B cell (primary cell): ENCODE measurements at regions not wholly inside any gene's neighbourhood (a gene's known extent, or its start where the extent isn't known, plus 50 kb on each side); places are given as distances from the start of the nearest gene placed in this dataset.

Source experiments
- ATAC-seq: fragments of 200-7000 bp; cut with Tn5 transposase; one replicate; pipeline ENCODE4 v1.10.0; 2021; ENCODE audit warnings: low read depth, mild to moderate bottlenecking, moderate number of reproducible peaks, moderate library complexity
- CTCF ChIA-PET: fragments of 350-600 bp; sonication (Branson Sonifier 250); formaldehyde crosslinking; loops from one replicate; lab custom pipeline; 2021; ENCODE audit warnings: antibody characterized with exemption, inconsistent platforms; lab: Charles Lee
- POLR2A ChIA-PET: fragments of 350-600 bp; sonication (Branson Sonifier 250); formaldehyde crosslinking; loops from one replicate; lab custom pipeline; 2021; ENCODE audit warnings: antibody characterized with exemption; lab: Charles Lee
- DNase-seq: peaks from one replicate; pipeline ENCODE4 v3.0.0; 2013
- H2AFZ ChIP-seq: 2 replicates; pipeline ENCODE4 v1.6.1; 2012; ENCODE audit warnings: mild to moderate bottlenecking, low read depth, low read length; ENCODE audit not compliant: insufficient read depth, poor library complexity, severe bottlenecking
- H3K27ac ChIP-seq, 2 donors: 1 replicate in 1 of 2; 2 replicates in 1 of 2; pipeline ENCODE4 v1.5.1; 2012 to 2013; ENCODE audit warnings: low read length in 2 of 2, mild to moderate bottlenecking in 2 of 2, moderate library complexity in 1 of 2
- H3K27me3 ChIP-seq, 4 experiments: fragments of 200-600 bp in 1 of 4; sonication (generic) in 1 of 4; replicated peaks in 1 of 4; 1 replicate in 2 of 4; 2 replicates in 2 of 4; pipeline versions ENCODE4 v1.6.1 to v1.7.0; 2013 to 2016; ENCODE audit warnings: low read length in 3 of 4, mild to moderate bottlenecking in 2 of 4, mixed read lengths in 1 of 4, moderate library complexity in 1 of 4; ENCODE audit not compliant: insufficient read depth in 4 of 4, control insufficient read depth in 3 of 4; ENCODE audit errors: control extremely low read depth in 1 of 4
- H3K36me3 ChIP-seq, 2 experiments: replicated peaks in 1 of 2; 1 replicate in 1 of 2; 2 replicates in 1 of 2; pipeline versions ENCODE4 v1.6.1 to v1.7.1; 2013; ENCODE audit warnings: low read length in 1 of 2; ENCODE audit not compliant: insufficient read depth in 2 of 2, control insufficient read depth in 1 of 2; ENCODE audit errors: control extremely low read depth in 1 of 2, extremely low read depth in 1 of 2
- H3K4me1 ChIP-seq, 2 donors: fragments of 200-600 bp in 1 of 2; sonication (generic) in 1 of 2; 1 replicate in 1 of 2; 2 replicates in 1 of 2; pipeline versions ENCODE4 v1.5.1 to v1.6.1; 2013 to 2017; ENCODE audit warnings: low read length in 2 of 2; ENCODE audit not compliant: control insufficient read depth in 2 of 2, insufficient read depth in 2 of 2
- H3K4me2 ChIP-seq: replicated peaks from 2 replicates; pipeline ENCODE3; 2012; ENCODE audit warnings: mild to moderate bottlenecking, low read depth, low read length; ENCODE audit not compliant: poor library complexity, severe bottlenecking
- H3K4me3 ChIP-seq, 5 experiments: fragments of 200-600 bp in 1 of 5; sonication (generic) in 1 of 5; 1 replicate in 3 of 5; 2 replicates in 2 of 5; pipeline versions ENCODE4 v1.5.1 to v1.7.0; 2011 to 2016; ENCODE audit warnings: low read length in 4 of 5, mild to moderate bottlenecking in 4 of 5, low read depth in 2 of 5, control low read depth in 1 of 5, moderate library complexity in 1 of 5; ENCODE audit not compliant: insufficient read depth in 1 of 5; ENCODE audit errors: control extremely low read depth in 1 of 5, extremely low read depth in 1 of 5
- H3K79me2 ChIP-seq: fragments of 200-600 bp; sonication (generic); one replicate; pipeline ENCODE4 v1.6.0; 2016; ENCODE audit warnings: low read length; ENCODE audit not compliant: control insufficient read depth, insufficient read depth
- H3K9ac ChIP-seq: fragments of 200-600 bp; sonication (generic); 2 replicates; pipeline ENCODE4 v1.6.1; 2017; ENCODE audit warnings: mild to moderate bottlenecking, low read length, moderate library complexity
- H3K9me3 ChIP-seq, 3 donors: one replicate each; pipeline versions ENCODE4 v1.6.1 to v1.7.1; 2013; ENCODE audit warnings: low read length in 2 of 3; ENCODE audit not compliant: control insufficient read depth in 2 of 3, insufficient read depth in 1 of 3; ENCODE audit errors: control extremely low read depth in 1 of 3
- H4K20me1 ChIP-seq: 2 replicates; pipeline ENCODE4 v1.6.0; 2012; ENCODE audit warnings: mild to moderate bottlenecking, low read length; ENCODE audit not compliant: insufficient read depth, control insufficient read depth, poor library complexity, severe bottlenecking
- H3K27ac Mint-ChIP-seq: one replicate; pipeline ENCODE4 v1.8.0; 2021; ENCODE audit warnings: mixed read lengths
- H3K27me3 Mint-ChIP-seq: one replicate; pipeline ENCODE4 v1.8.0; 2021; ENCODE audit warnings: mixed read lengths
- H3K4me1 Mint-ChIP-seq: one replicate; pipeline ENCODE4 v1.8.0; 2021; ENCODE audit warnings: mixed read lengths
- H3K4me3 Mint-ChIP-seq: one replicate; pipeline ENCODE4 v1.8.0; 2021; ENCODE audit warnings: mixed read lengths
- H3K9me3 Mint-ChIP-seq: one replicate; pipeline ENCODE4 v1.8.0; 2022; ENCODE audit warnings: mixed read lengths; ENCODE audit not compliant: insufficient read depth
- CTCF ChIP-seq: fragments of 200-600 bp; IDR thresholded peaks from one replicate; pipeline ENCODE4 v1.8.0; 2022; ENCODE audit warnings: antibody characterized with exemption, mild to moderate bottlenecking
- EZH2 ChIP-seq: IDR thresholded peaks from 2 replicates; pipeline ENCODE4 v1.6.1; 2012; ENCODE audit warnings: borderline replicate concordance, low read depth, mild to moderate bottlenecking, moderate library complexity, low read length; ENCODE audit not compliant: insufficient read depth, poor library complexity, severe bottlenecking
- WGBS: methylation state at CpG from one replicate; pipeline ENCODE4 v1.1.5; 2013; ENCODE audit warnings: missing lambda C conversion rate; ENCODE audit not compliant: insufficient coverage; 5-methylcytosine and 5-hydroxymethylcytosine counted together
- intact Hi-C: fragments of 100-400 bp; cut with micrococcal nuclease; formaldehyde crosslinking; loops from one replicate; pipeline ENCODE4 v1.10.0; 2022

GRCh38 chr6:102995491-102995890 lies 1602.0 kb downstream of the GRIK2 start:
- POLR2A ChIA-PET, result no interaction called here
- H3K4me2 ChIP-seq, result no peak overlapping the region
- DNase-seq (no peak), ATAC-seq (no peak)
- H3K79me2 ChIP-seq, result no peaks in the 10 kb centered on the region
- Mint-ChIP-seq H3K27ac (no peak overlapping the region), H3K4me1 (no peaks in the 10 kb centered on the region), H3K4me3 (no peak overlapping the region), H3K27me3 (no peaks in the 10 kb centered on the region), H3K9me3 (no peaks in the 10 kb centered on the region)
- H2AFZ ChIP-seq, result no peak overlapping the region
- TF ChIP-seq EZH2 (no peak), CTCF (no peak)
- H4K20me1 ChIP-seq, result no peaks in the 10 kb centered on the region
- CTCF ChIA-PET, result no interaction called here
- intact Hi-C loops, result no loop called here
- no peaks in the 10 kb centered on the region for H3K4me1 ChIP-seq
- no peaks in the 10 kb centered on the region for H3K36me3 ChIP-seq
- H3K27ac ChIP-seq, result no peak overlapping the region
- H3K9ac ChIP-seq, result no peak overlapping the region
- H3K4me3 ChIP-seq, result no peak overlapping the region
- no peaks in the 10 kb centered on the region for H3K27me3 ChIP-seq
- H3K9me3 ChIP-seq, result no peaks in the 10 kb centered on the region

- Histone ChIP-seq H3K4me1 (no peaks in the 10 kb centered on the region), H2AFZ (no peak overlapping the region), H3K4me2 (no peak overlapping the region), H3K9me3 (no peaks in the 10 kb centered on the region), H4K20me1 (no peaks in the 10 kb centered on the region), H3K36me3 (no peaks in the 10 kb centered on the region), H3K4me3 (no peak overlapping the region), H3K79me2 (no peaks in the 10 kb centered on the region), H3K27ac (no peak overlapping the region), H3K27me3 (no peaks in the 10 kb centered on the region), H3K9ac (no peak overlapping the region)
- no CpG with 5 or more reads among the region's 1 CpG for WGBS
- ChIA-PET CTCF (no interaction called here), POLR2A (no interaction called here)
- H3K4me1 Mint-ChIP-seq, result no peaks in the 10 kb centered on the region
- no peak for DNase-seq
- no peaks in the 10 kb centered on the region for H3K9me3 Mint-ChIP-seq
- TF ChIP-seq CTCF (no peak), EZH2 (no peak)
- intact Hi-C loops, result no loop called here
- H3K4me3 Mint-ChIP-seq, result no peak overlapping the region
- no peak for ATAC-seq
- H3K27me3 Mint-ChIP-seq, result no peaks in the 10 kb centered on the region
- no peak overlapping the region for H3K27ac Mint-ChIP-seq
Measured at GRCh38 chr6:102994866-102995265, 1601.4 kb downstream of the GRIK2 start.
